BLaER1 (cell line): ENCODE measurements at regions not wholly inside any gene's neighbourhood (a gene's known extent, or its start where the extent isn't known, plus 50 kb on each side); places are given as distances from the start of the nearest gene placed in this dataset.

Experiments
- H3K27ac ChIP-seq: shearing (Covaris generic); formaldehyde crosslinking; 2 replicates; pipeline ENCODE4 v1.8.1; 2022
- H3K27me3 ChIP-seq: shearing (Covaris generic); formaldehyde crosslinking; 2 replicates; pipeline ENCODE4 v1.8.1; 2022
- H3K36me3 ChIP-seq: shearing (Covaris generic); formaldehyde crosslinking; 2 replicates; pipeline ENCODE4 v1.8.1; 2022
- H3K4me1 ChIP-seq: shearing (Covaris generic); formaldehyde crosslinking; 2 replicates; pipeline ENCODE4 v1.8.1; 2022
- H3K4me2 ChIP-seq: shearing (Covaris generic); formaldehyde crosslinking; 2 replicates; pipeline ENCODE4 v1.8.1; 2022
- H3K4me3 ChIP-seq: shearing (Covaris generic); formaldehyde crosslinking; 2 replicates; pipeline ENCODE4 v1.8.1; 2022
- H3K9ac ChIP-seq: shearing (Covaris generic); formaldehyde crosslinking; 2 replicates; pipeline ENCODE4 v1.8.1; 2022
- H3K9me3 ChIP-seq: shearing (Covaris generic); formaldehyde crosslinking; 2 replicates; pipeline ENCODE4 v1.8.1; 2022
- H4K20me1 ChIP-seq: shearing (Covaris generic); formaldehyde crosslinking; 2 replicates; pipeline ENCODE4 v1.8.1; 2022
- Cebpa-rat ChIP-seq: shearing (Covaris generic); IDR thresholded peaks from 2 replicates; pipeline ENCODE4 v1.8.1; 2022

GRCh38 chr10:89082086-89082485, 91.5 kb downstream of the FAS start:
- Histone ChIP-seq H3K4me2 (no peak overlapping the region), H3K4me3 (no peak overlapping the region), H3K27ac (no peak overlapping the region), H3K9me3 (no peaks in the 10 kb centered on the region), H3K9ac (no peak overlapping the region), H3K4me1 (0 out of 2 replicates have a peak, but pooled peaks cover 8% of the 10 kb centered on the region), H4K20me1 (no peaks in the 10 kb centered on the region), H3K36me3 (no peaks in the 10 kb centered on the region), H3K27me3 (no peaks in the 10 kb centered on the region)
- TF ChIP-seq Cebpa-rat = no peak

GRCh38 chr10:89080660-89081059, 90.1 kb downstream of the FAS start:
- Histone ChIP-seq H3K27me3 (no peaks in the 10 kb centered on the region), H4K20me1 (no peaks in the 10 kb centered on the region), H3K4me2 (no peak overlapping the region), H3K4me1 (0 out of 2 replicates have a peak, but pooled peaks cover 8% of the 10 kb centered on the region), H3K9me3 (no peaks in the 10 kb centered on the region), H3K36me3 (no peaks in the 10 kb centered on the region), H3K4me3 (no peak overlapping the region), H3K9ac (no peak overlapping the region), H3K27ac (no peak overlapping the region)
- TF ChIP-seq Cebpa-rat = no peak

- Histone ChIP-seq H3K4me3 (no peak overlapping the region), H3K27me3 (no peaks in the 10 kb centered on the region), H4K20me1 (no peaks in the 10 kb centered on the region), H3K9ac (no peak overlapping the region), H3K36me3 (no peaks in the 10 kb centered on the region), H3K4me1 (0 out of 2 replicates have a peak, but pooled peaks cover 8% of the 10 kb centered on the region), H3K27ac (no peak overlapping the region), H3K4me2 (no peak overlapping the region), H3K9me3 (no peaks in the 10 kb centered on the region)
- TF ChIP-seq Cebpa-rat = no peak
These were observed 89.4 kb downstream of the FAS start for GRCh38 chr10:89079961-89080360.

GRCh38 chr10:89078724-89079672, 88.4 kb downstream of the FAS start:
- H4K20me1 ChIP-seq = no peaks in the 10 kb centered on the region
- TF ChIP-seq Cebpa-rat = no peak
- H3K4me1 ChIP-seq = 0 out of 2 replicates have a peak, but pooled peaks cover under 1% of the 10 kb centered on the region
- no peaks in the 10 kb centered on the region for H3K9me3 ChIP-seq
- no peak overlapping the region for H3K4me2 ChIP-seq
- H3K36me3 ChIP-seq = no peaks in the 10 kb centered on the region
- H3K9ac ChIP-seq = no peak overlapping the region
- H3K27ac ChIP-seq = no peak overlapping the region
- H3K27me3 ChIP-seq = no peaks in the 10 kb centered on the region
- H3K4me3 ChIP-seq = no peak overlapping the region

- no peaks in the 10 kb centered on the region for H3K36me3 ChIP-seq
- no peaks in the 10 kb centered on the region for H4K20me1 ChIP-seq
- no peaks in the 10 kb centered on the region for H3K27me3 ChIP-seq
- no peaks in the 10 kb centered on the region for H3K4me1 ChIP-seq
- no peaks in the 10 kb centered on the region for H3K9me3 ChIP-seq
- H3K9ac ChIP-seq = no peak overlapping the region
- no peak overlapping the region for H3K27ac ChIP-seq
- TF ChIP-seq Cebpa-rat = no peak
- H3K4me3 ChIP-seq = no peak overlapping the region
- no peak overlapping the region for H3K4me2 ChIP-seq
These were observed 85.5 kb downstream of the FAS start for GRCh38 chr10:89076120-89076519.

- no peaks in the 10 kb centered on the region for H3K4me1 ChIP-seq
- no peak for TF ChIP-seq Cebpa-rat
- H3K4me2 ChIP-seq = no peak overlapping the region
These were observed 85.0 kb downstream of the FAS start for GRCh38 chr10:89075631-89076030.

GRCh38 chr10:89074120-89074519, 83.5 kb downstream of the FAS start:
- TF ChIP-seq Cebpa-rat = no peak
- no peak overlapping the region for H3K4me3 ChIP-seq
- no peaks in the 10 kb centered on the region for H3K4me1 ChIP-seq
- no peak overlapping the region for H3K27ac ChIP-seq
- no peaks in the 10 kb centered on the region for H4K20me1 ChIP-seq
- no peak overlapping the region for H3K9ac ChIP-seq
- H3K4me2 ChIP-seq = no peak overlapping the region
- H3K36me3 ChIP-seq = no peaks in the 10 kb centered on the region
- H3K27me3 ChIP-seq = no peaks in the 10 kb centered on the region
- no peaks in the 10 kb centered on the region for H3K9me3 ChIP-seq

More at GRCh38 chr10:89075631-89076030, 85.0 kb downstream of the FAS start:
- Histone ChIP-seq H3K4me3 (no peak overlapping the region), H3K9me3 (no peaks in the 10 kb centered on the region), H3K36me3 (no peaks in the 10 kb centered on the region), H3K27me3 (no peaks in the 10 kb centered on the region), H3K27ac (no peak overlapping the region), H3K9ac (no peak overlapping the region), H4K20me1 (no peaks in the 10 kb centered on the region)

- Histone ChIP-seq H4K20me1 (no peaks in the 10 kb centered on the region), H3K9me3 (no peaks in the 10 kb centered on the region), H3K27me3 (no peaks in the 10 kb centered on the region), H3K27ac (no peak overlapping the region), H3K9ac (no peak overlapping the region), H3K4me3 (no peak overlapping the region), H3K4me1 (no peaks in the 10 kb centered on the region), H3K4me2 (no peak overlapping the region), H3K36me3 (no peaks in the 10 kb centered on the region)
- no peak for TF ChIP-seq Cebpa-rat
These were observed 83.1 kb downstream of the FAS start for GRCh38 chr10:89073719-89074118.

- H3K27me3 ChIP-seq = no peaks in the 10 kb centered on the region
- no peaks in the 10 kb centered on the region for H4K20me1 ChIP-seq
- no peak overlapping the region for H3K4me2 ChIP-seq
- H3K4me1 ChIP-seq = no peaks in the 10 kb centered on the region
- H3K4me3 ChIP-seq = no peak overlapping the region
- no peaks in the 10 kb centered on the region for H3K9me3 ChIP-seq
- H3K9ac ChIP-seq = no peak overlapping the region
- no peak overlapping the region for H3K27ac ChIP-seq
- no peaks in the 10 kb centered on the region for H3K36me3 ChIP-seq
- no peak for TF ChIP-seq Cebpa-rat
These were observed 79.0 kb downstream of the FAS start for GRCh38 chr10:89069589-89069988.
